Smooth muscle cell (in vitro differentiated cells): ENCODE measurements at regions not wholly inside any gene's neighbourhood (a gene's known extent, or its start where the extent isn't known, plus 50 kb on each side); places are given as distances from the start of the nearest gene placed in this dataset.
A peak's percentile ranks its signal among the peaks of the same experiment; 100 is the strongest.
"Not testable (repeated sequence)": the region's sequence is repeated elsewhere in the genome, so short reads cannot be mapped to it uniquely, and the experiment has no call there.

Source experiments
- DNase-seq: peaks from one replicate; lab custom pipeline; 2025; ENCODE audit not compliant: unreplicated experiment; lab: John Stamatoyannopoulos, UW
- H2AFZ ChIP-seq: fragments of 200-600 bp; sonication (generic); 2 replicates; pipeline ENCODE4 v1.6.0; 2016; ENCODE audit warnings: antibody characterized with exemption, low read depth, mild to moderate bottlenecking
- H3F3A ChIP-seq: fragments of 200-600 bp; sonication (generic); 2 replicates; pipeline ENCODE4 v1.6.0; 2017; ENCODE audit warnings: antibody characterized with exemption, low read depth
- H3K27ac ChIP-seq: fragments of 200-600 bp; sonication (generic); 2 replicates; pipeline ENCODE4 v1.5.1; 2016; ENCODE audit warnings: low read depth, mild to moderate bottlenecking
- H3K27me3 ChIP-seq: fragments of 200-600 bp; sonication (generic); 2 replicates; pipeline ENCODE4 v1.6.1; 2016; ENCODE audit warnings: low read depth, mild to moderate bottlenecking
- H3K36me3 ChIP-seq: fragments of 200-600 bp; sonication (generic); 2 replicates; pipeline ENCODE4 v1.5.1; 2016; ENCODE audit warnings: low read depth
- H3K4me1 ChIP-seq: fragments of 200-600 bp; sonication (generic); 2 replicates; pipeline ENCODE4 v1.5.1; 2016; ENCODE audit warnings: low read depth
- H3K4me2 ChIP-seq: fragments of 200-600 bp; sonication (generic); 2 replicates; pipeline ENCODE4 v1.6.0; 2016; ENCODE audit warnings: mild to moderate bottlenecking
- H3K4me3 ChIP-seq: fragments of 200-600 bp; sonication (generic); 2 replicates; pipeline ENCODE4 v1.5.1; 2016; ENCODE audit warnings: mild to moderate bottlenecking
- H3K79me2 ChIP-seq: fragments of 200-600 bp; sonication (generic); 2 replicates; pipeline ENCODE4 v1.6.0; 2016; ENCODE audit warnings: low read depth, mild to moderate bottlenecking
- H3K9ac ChIP-seq: fragments of 200-600 bp; sonication (generic); 2 replicates; pipeline ENCODE4 v1.6.0; 2016; ENCODE audit warnings: low read depth
- H3K9me3 ChIP-seq: fragments of 200-600 bp; sonication (generic); replicated peaks from 2 replicates; pipeline ENCODE4 v1.5.1; 2016; ENCODE audit warnings: low read depth
- H4K20me1 ChIP-seq: fragments of 200-600 bp; sonication (generic); 2 replicates; pipeline ENCODE4 v1.6.0; 2016; ENCODE audit warnings: low read depth
- CTCF ChIP-seq: fragments of 200-600 bp; sonication (generic); IDR thresholded peaks from 2 replicates; pipeline ENCODE4 v1.5.1; 2017; ENCODE audit warnings: borderline replicate concordance, mild to moderate bottlenecking, antibody characterized with exemption; ENCODE audit not compliant: insufficient read depth, poor library complexity, severe bottlenecking
- WGBS: methylation state at CpG from one replicate; pipeline ENCODE4 v1.1.7; 2016; ENCODE audit warnings: low lambda C conversion rate; 5-methylcytosine and 5-hydroxymethylcytosine counted together

- no peaks in the 10 kb centered on the region for H4K20me1 ChIP-seq
- H3K9ac ChIP-seq = no peak overlapping the region
- H3K79me2 ChIP-seq = no peaks in the 10 kb centered on the region
- H3K27me3 ChIP-seq = peaks cover 10% of the 10 kb centered on the region
- no peak overlapping the region for H3K27ac ChIP-seq
- no peaks in the 10 kb centered on the region for H3F3A ChIP-seq
- no peak for DNase-seq
- no peak overlapping the region for H2AFZ ChIP-seq
- H3K4me1 ChIP-seq = no peaks in the 10 kb centered on the region
- no peaks in the 10 kb centered on the region for H3K9me3 ChIP-seq
- no peak overlapping the region for H3K4me2 ChIP-seq
- TF ChIP-seq CTCF = no peak
- no peak overlapping the region for H3K4me3 ChIP-seq
- whole genome bisulfite sequencing = 81% methylated on average over 7 of the region's 7 CpGs
- H3K36me3 ChIP-seq = no peaks in the 10 kb centered on the region
Observed at GRCh38 chr2:64250751-64251423, 106.7 kb upstream of the PELI1 start.

- H3K4me1 ChIP-seq = no peaks in the 10 kb centered on the region
- no peaks in the 10 kb centered on the region for H3K9me3 ChIP-seq
- H3K4me3 ChIP-seq = no peak overlapping the region
- no peak overlapping the region for H3K27ac ChIP-seq
- H3K4me2 ChIP-seq = no peak overlapping the region
- H4K20me1 ChIP-seq = no peaks in the 10 kb centered on the region
- DNase-seq = no peak
- no peaks in the 10 kb centered on the region for H3F3A ChIP-seq
- WGBS = 68% methylated on average over 5 of the region's 5 CpGs
- peaks cover 10% of the 10 kb centered on the region for H3K27me3 ChIP-seq
- no peaks in the 10 kb centered on the region for H3K36me3 ChIP-seq
- no peak for TF ChIP-seq CTCF
- no peaks in the 10 kb centered on the region for H3K79me2 ChIP-seq
- no peak overlapping the region for H2AFZ ChIP-seq
- H3K9ac ChIP-seq = no peak overlapping the region
Observed at GRCh38 chr2:64251497-64252250, 107.5 kb upstream of the PELI1 start.

GRCh38 chr2:64252251-64252978 lies 108.2 kb upstream of the PELI1 start:
- not testable (repeated sequence) for H2AFZ ChIP-seq, H3K9me3 ChIP-seq, H3K79me2 ChIP-seq, DNase-seq, H3K36me3 ChIP-seq, H3F3A ChIP-seq, H3K4me1 ChIP-seq, H3K9ac ChIP-seq, H3K27ac ChIP-seq, H4K20me1 ChIP-seq
- Histone ChIP-seq H3K4me2 (peak overlapping the region; percentile 67), H3K4me3 (peak overlapping the region; percentile 23), H3K27me3 (peaks cover 10% of the 10 kb centered on the region)
- 37% methylated on average over 11 of the region's 11 CpGs for WGBS

- not testable (repeated sequence) for H3K9ac ChIP-seq, H3K9me3 ChIP-seq, H3F3A ChIP-seq, H3K79me2 ChIP-seq, H4K20me1 ChIP-seq, H3K4me3 ChIP-seq, H3K27ac ChIP-seq, H3K4me1 ChIP-seq, DNase-seq, H2AFZ ChIP-seq, H3K36me3 ChIP-seq
- 21% methylated on average over 7 of the region's 9 CpGs for WGBS
- peak overlapping the region; percentile 67 for H3K4me2 ChIP-seq
- H3K27me3 ChIP-seq = peaks cover 10% of the 10 kb centered on the region
Observed at GRCh38 chr2:64253421-64253820, 109.2 kb upstream of the PELI1 start.
